ENCODE measurements at regions not wholly inside any gene's neighbourhood (a gene's known extent, or its start where the extent isn't known, plus 50 kb on each side); places are given as distances from the start of the nearest gene placed in this dataset.
"Not testable (repeated sequence)": the region's sequence is repeated elsewhere in the genome, so short reads cannot be mapped to it uniquely, and the experiment has no call there.

GRCh38 chr9:61672107-61672541 lies 482.3 kb downstream of the SPATA31A7 start:
- WGBS (ENCODE audit: insufficient coverage), result 79% methylated on average over 20 of the region's 22 CpGs
- H3K36me3 ChIP-seq (ENCODE audit: control insufficient read depth in 4 of 4, insufficient read depth in 4 of 4, low read length in 3 of 4); H3K4me1 ChIP-seq (ENCODE audit: control extremely low read depth in 1 of 4, control insufficient read depth in 4 of 4, insufficient read depth in 4 of 4, low read length in 3 of 4); DNase-seq; CTCF ChIA-PET; H3K27ac ChIP-seq (ENCODE audit: insufficient read depth in 1 of 2, low read depth in 1 of 2, low read length in 2 of 2, poor library complexity in 1 of 2, severe bottlenecking in 2 of 2); H3K4me3 ChIP-seq (ENCODE audit: control insufficient read depth in 1 of 7, extremely low read depth in 1 of 7, insufficient read depth in 4 of 7, low read depth in 2 of 7, low read length in 6 of 7); POLR2A ChIA-PET; H3K27me3 ChIP-seq (replicated peaks in 2 of 5; ENCODE audit: control insufficient read depth in 4 of 5, insufficient read depth in 5 of 5, low read length in 4 of 5): not testable (repeated sequence)
- peaks cover 0 to 19% (median 6%) of the 10 kb centered on the region in 5 experiments for H3K9me3 ChIP-seq (ENCODE audit: control extremely low read depth in 1 of 5, control insufficient read depth in 4 of 5, insufficient read depth in 2 of 5, low read depth in 1 of 5, low read length in 4 of 5)

GRCh38 chr9:61672645-61673167 lies 482.9 kb downstream of the SPATA31A7 start:
- DNase-seq; H3K4me3 ChIP-seq (ENCODE audit: control insufficient read depth in 1 of 7, extremely low read depth in 1 of 7, insufficient read depth in 4 of 7, low read depth in 2 of 7, low read length in 6 of 7); H3K4me1 ChIP-seq (ENCODE audit: control extremely low read depth in 1 of 4, control insufficient read depth in 4 of 4, insufficient read depth in 4 of 4, low read length in 3 of 4); CTCF ChIA-PET; H3K27me3 ChIP-seq (replicated peaks in 2 of 5; ENCODE audit: control insufficient read depth in 4 of 5, insufficient read depth in 5 of 5, low read length in 4 of 5); H3K27ac ChIP-seq (ENCODE audit: insufficient read depth in 1 of 2, low read depth in 1 of 2, low read length in 2 of 2, poor library complexity in 1 of 2, severe bottlenecking in 2 of 2); POLR2A ChIA-PET; H3K36me3 ChIP-seq (ENCODE audit: control insufficient read depth in 4 of 4, insufficient read depth in 4 of 4, low read length in 3 of 4): not testable (repeated sequence)
- peaks cover 0 to 15% (median 6%) of the 10 kb centered on the region in 5 experiments for H3K9me3 ChIP-seq (ENCODE audit: control extremely low read depth in 1 of 5, control insufficient read depth in 4 of 5, insufficient read depth in 2 of 5, low read depth in 1 of 5, low read length in 4 of 5)
- WGBS (ENCODE audit: insufficient coverage), result 80% methylated on average over 12 of the region's 16 CpGs

- Histone ChIP-seq H3K27me3 (replicated peaks in 2 of 5; ENCODE audit: control insufficient read depth in 4 of 5, insufficient read depth in 5 of 5, low read length in 4 of 5) (no peaks in the 10 kb centered on the region), H3K4me1 (ENCODE audit: control extremely low read depth in 1 of 4, control insufficient read depth in 4 of 4, insufficient read depth in 4 of 4, low read length in 3 of 4) (no peaks in the 10 kb centered on the region), H3K36me3 (ENCODE audit: control insufficient read depth in 4 of 4, insufficient read depth in 4 of 4, low read length in 3 of 4) (no peaks in the 10 kb centered on the region), H3K27ac (ENCODE audit: insufficient read depth in 1 of 2, low read depth in 1 of 2, low read length in 2 of 2, poor library complexity in 1 of 2, severe bottlenecking in 2 of 2) (no peak overlapping the region), H3K9me3 (ENCODE audit: control extremely low read depth in 1 of 5, control insufficient read depth in 4 of 5, insufficient read depth in 2 of 5, low read depth in 1 of 5, low read length in 4 of 5) (peaks cover 0 to 15% (median 6%) of the 10 kb centered on the region in 5 experiments), H3K4me3 (ENCODE audit: control insufficient read depth in 1 of 7, extremely low read depth in 1 of 7, insufficient read depth in 4 of 7, low read depth in 2 of 7, low read length in 6 of 7) (no peak overlapping the region)
- DNase-seq, result no peak
- CTCF ChIA-PET, result no interaction called here
- 72% methylated on average over 9 of the region's 13 CpGs for WGBS (ENCODE audit: insufficient coverage)
- POLR2A ChIA-PET, result no interaction called here
Measured at GRCh38 chr9:61673247-61673646, 483.4 kb downstream of the SPATA31A7 start.

- POLR2A ChIA-PET, result no interaction called here
- no peak for DNase-seq
- CTCF ChIA-PET, result no interaction called here
Measured at GRCh38 chr9:61673664-61674381, 484.0 kb downstream of the SPATA31A7 start.

DNA sequence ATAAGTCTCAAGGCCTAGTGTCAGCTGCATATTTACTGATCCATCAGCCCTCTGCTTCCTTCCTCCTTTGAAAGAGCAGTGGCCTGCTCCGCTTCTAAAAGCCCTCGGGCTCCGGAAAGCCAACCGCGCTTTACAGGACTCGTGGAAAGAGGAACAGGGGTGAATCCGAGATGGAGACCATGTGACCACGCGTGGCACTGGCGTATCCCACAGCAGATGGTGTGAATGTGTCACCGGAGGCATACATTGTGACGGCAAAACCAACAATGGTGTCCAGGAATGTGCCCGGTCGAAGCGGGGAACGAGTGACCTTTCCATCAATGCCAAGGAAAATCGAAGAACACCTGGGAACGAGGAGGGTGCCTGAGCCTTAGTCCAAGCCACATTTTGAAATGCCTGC lies 484.6 kb downstream of the SPATA31A7 start:
- CTCF ChIA-PET, result no interaction called here
- 86% methylated on average over 18 of the region's 18 CpGs for WGBS (ENCODE audit: insufficient coverage)

More at GRCh38 chr9:61673664-61674381, 484.0 kb downstream of the SPATA31A7 start:
- Histone ChIP-seq H3K4me3 (ENCODE audit: control insufficient read depth in 1 of 7, extremely low read depth in 1 of 7, insufficient read depth in 4 of 7, low read depth in 2 of 7, low read length in 6 of 7) (no peak overlapping the region), H3K4me1 (ENCODE audit: control extremely low read depth in 1 of 4, control insufficient read depth in 4 of 4, insufficient read depth in 4 of 4, low read length in 3 of 4) (no peaks in the 10 kb centered on the region), H3K9me3 (ENCODE audit: control extremely low read depth in 1 of 5, control insufficient read depth in 4 of 5, insufficient read depth in 2 of 5, low read depth in 1 of 5, low read length in 4 of 5) (peaks cover 0 to 15% (median 6%) of the 10 kb centered on the region in 5 experiments), H3K36me3 (ENCODE audit: control insufficient read depth in 4 of 4, insufficient read depth in 4 of 4, low read length in 3 of 4) (no peaks in the 10 kb centered on the region), H3K27me3 (replicated peaks in 2 of 5; ENCODE audit: control insufficient read depth in 4 of 5, insufficient read depth in 5 of 5, low read length in 4 of 5) (no peaks in the 10 kb centered on the region), H3K27ac (ENCODE audit: insufficient read depth in 1 of 2, low read depth in 1 of 2, low read length in 2 of 2, poor library complexity in 1 of 2, severe bottlenecking in 2 of 2) (no peak overlapping the region)
- 80% methylated on average over 34 of the region's 39 CpGs for WGBS (ENCODE audit: insufficient coverage)

GRCh38 chr9:61674882-61675281 lies 485.0 kb downstream of the SPATA31A7 start:
- CTCF ChIA-PET, result no interaction called here
- Histone ChIP-seq H3K27ac (ENCODE audit: insufficient read depth in 1 of 2, low read depth in 1 of 2, low read length in 2 of 2, poor library complexity in 1 of 2, severe bottlenecking in 2 of 2) (no peak overlapping the region), H3K27me3 (replicated peaks in 2 of 5; ENCODE audit: control insufficient read depth in 4 of 5, insufficient read depth in 5 of 5, low read length in 4 of 5) (no peaks in the 10 kb centered on the region), H3K36me3 (ENCODE audit: control insufficient read depth in 4 of 4, insufficient read depth in 4 of 4, low read length in 3 of 4) (no peaks in the 10 kb centered on the region), H3K4me3 (ENCODE audit: control insufficient read depth in 1 of 7, extremely low read depth in 1 of 7, insufficient read depth in 4 of 7, low read depth in 2 of 7, low read length in 6 of 7) (no peak overlapping the region), H3K9me3 (ENCODE audit: control extremely low read depth in 1 of 5, control insufficient read depth in 4 of 5, insufficient read depth in 2 of 5, low read depth in 1 of 5, low read length in 4 of 5) (peaks cover 0 to 11% (median 3%) of the 10 kb centered on the region in 5 experiments), H3K4me1 (ENCODE audit: control extremely low read depth in 1 of 4, control insufficient read depth in 4 of 4, insufficient read depth in 4 of 4, low read length in 3 of 4) (no peaks in the 10 kb centered on the region)
- POLR2A ChIA-PET, result no interaction called here
- WGBS (ENCODE audit: insufficient coverage), result 74% methylated on average over 7 of the region's 7 CpGs
- DNase-seq, result no peak

More for the DNA sequence above, 484.6 kb downstream of the SPATA31A7 start:
- Histone ChIP-seq H3K9me3 (ENCODE audit: control extremely low read depth in 1 of 5, control insufficient read depth in 4 of 5, insufficient read depth in 2 of 5, low read depth in 1 of 5, low read length in 4 of 5) (peaks cover 0 to 14% (median 6%) of the 10 kb centered on the region in 5 experiments), H3K4me1 (ENCODE audit: control extremely low read depth in 1 of 4, control insufficient read depth in 4 of 4, insufficient read depth in 4 of 4, low read length in 3 of 4) (no peaks in the 10 kb centered on the region), H3K27me3 (replicated peaks in 2 of 5; ENCODE audit: control insufficient read depth in 4 of 5, insufficient read depth in 5 of 5, low read length in 4 of 5) (no peaks in the 10 kb centered on the region), H3K27ac (ENCODE audit: insufficient read depth in 1 of 2, low read depth in 1 of 2, low read length in 2 of 2, poor library complexity in 1 of 2, severe bottlenecking in 2 of 2) (no peak overlapping the region), H3K36me3 (ENCODE audit: control insufficient read depth in 4 of 4, insufficient read depth in 4 of 4, low read length in 3 of 4) (no peaks in the 10 kb centered on the region), H3K4me3 (ENCODE audit: control insufficient read depth in 1 of 7, extremely low read depth in 1 of 7, insufficient read depth in 4 of 7, low read depth in 2 of 7, low read length in 6 of 7) (no peak overlapping the region)
- DNase-seq, result no peak
- POLR2A ChIA-PET, result no interaction called here

All from common myeloid progenitor, CD34-positive (primary cell).